Neural cell (in vitro differentiated cells): ENCODE measurements at regions not wholly inside any gene's neighbourhood (a gene's known extent, or its start where the extent isn't known, plus 50 kb on each side); places are given as distances from the start of the nearest gene placed in this dataset.

ENCODE experiments used
- H2AFZ ChIP-seq: fragments of 200-600, 300-800 bp; sonication (generic), shearing (Covaris generic); 2 replicates; pipeline ENCODE4 v1.6.0; 2014; ENCODE audit warnings: low read depth, mild to moderate bottlenecking, antibody characterized with exemption, low read length, moderate library complexity
- H3F3A ChIP-seq: fragments of 200-600 bp; shearing (Covaris generic); 2 replicates; pipeline ENCODE4 v1.6.1; 2016; ENCODE audit warnings: mild to moderate bottlenecking, moderate library complexity, mixed read lengths, antibody characterized with exemption, low read length; ENCODE audit not compliant: insufficient read depth, poor library complexity, severe bottlenecking
- H3K27ac ChIP-seq: fragments of 200-600, 300-800 bp; sonication (generic), shearing (Covaris generic); 2 replicates; pipeline ENCODE4 v1.5.1; 2014; ENCODE audit warnings: mild to moderate bottlenecking, low read length, moderate library complexity
- H3K27me3 ChIP-seq: fragments of 300-800, 200-600 bp; sonication (generic), shearing (Covaris generic); 2 replicates; pipeline ENCODE4 v1.6.0; 2014; ENCODE audit warnings: mild to moderate bottlenecking, low read depth, low read length, moderate library complexity; ENCODE audit not compliant: insufficient read depth
- H3K36me3 ChIP-seq: fragments of 300-800, 200-600 bp; sonication (generic), shearing (Covaris generic); 2 replicates; pipeline ENCODE4 v1.5.1; 2014; ENCODE audit warnings: mild to moderate bottlenecking, antibody characterized with exemption, low read length, moderate library complexity; ENCODE audit not compliant: insufficient read depth
- H3K4me2 ChIP-seq: fragments of 300-800, 200-600 bp; sonication (generic), shearing (Covaris generic); 2 replicates; pipeline ENCODE4 v1.6.0; 2014; ENCODE audit warnings: mild to moderate bottlenecking, low read length
- H3K4me3 ChIP-seq: fragments of 300-800, 200-600 bp; sonication (generic), shearing (Covaris generic); 2 replicates; pipeline ENCODE4 v1.5.1; 2014; ENCODE audit warnings: mild to moderate bottlenecking, low read length, moderate library complexity
- H3K79me2 ChIP-seq: fragments of 200-600 bp; shearing (Covaris generic); replicated peaks from 2 replicates; pipeline ENCODE4 v1.6.0; 2014; ENCODE audit warnings: mild to moderate bottlenecking, low read length, moderate library complexity; ENCODE audit not compliant: insufficient read depth
- H3K9ac ChIP-seq: fragments of 300-800, 200-600 bp; sonication (generic), shearing (Covaris generic); 2 replicates; pipeline ENCODE4 v1.6.1; 2016; ENCODE audit warnings: mild to moderate bottlenecking, low read length, mixed read lengths
- H3K9me2 ChIP-seq: fragments of 200-600 bp; shearing (Covaris generic); 2 replicates; pipeline ENCODE4 v1.6.1; 2016; ENCODE audit warnings: mild to moderate bottlenecking, low read length, mixed read lengths; ENCODE audit not compliant: insufficient read depth
- H3K9me3 ChIP-seq: fragments of 200-600, 300-800 bp; sonication (generic), shearing (Covaris generic); 2 replicates; pipeline ENCODE4 v1.6.1; 2016; ENCODE audit warnings: mild to moderate bottlenecking, mixed run types, low read length, moderate library complexity, mixed read lengths
- H4K20me1 ChIP-seq: fragments of 200-600 bp; shearing (Covaris generic); 2 replicates; pipeline ENCODE4 v1.6.1; 2016; ENCODE audit warnings: mild to moderate bottlenecking, mixed run types; ENCODE audit not compliant: insufficient read depth
- CTCF ChIP-seq: fragments of 450-650 bp; IDR thresholded peaks from 2 replicates; pipeline ENCODE4 v1.5.1; 2014; ENCODE audit warnings: antibody characterized with exemption, mild to moderate bottlenecking, moderate library complexity; ENCODE audit not compliant: poor library complexity, severe bottlenecking
- EP300 ChIP-seq: fragments of 450-650 bp; conservative IDR thresholded peaks from 2 replicates; pipeline ENCODE4 v1.6.1; 2014; ENCODE audit warnings: antibody characterized with exemption, mild to moderate bottlenecking, moderate library complexity; ENCODE audit not compliant: poor library complexity, severe bottlenecking
- EZH2 ChIP-seq: fragments of 200-600, 300-800 bp; shearing (Covaris generic), sonication (generic); IDR thresholded peaks from 2 replicates; pipeline ENCODE4 v1.6.1; 2014; ENCODE audit warnings: antibody characterized with exemption, low read length, borderline replicate concordance, mild to moderate bottlenecking; ENCODE audit not compliant: insufficient read depth, poor library complexity, severe bottlenecking
- MXI1 ChIP-seq: fragments of 450-650 bp; conservative IDR thresholded peaks from 2 replicates; pipeline ENCODE4 v1.6.1; 2014; ENCODE audit warnings: antibody characterized with exemption, mild to moderate bottlenecking; ENCODE audit not compliant: poor library complexity, severe bottlenecking
- POLR2AphosphoS5 ChIP-seq: IDR thresholded peaks from 2 replicates; pipeline ENCODE4 v1.6.1; 2012
- RAD21 ChIP-seq: fragments of 450-650 bp; conservative IDR thresholded peaks from 2 replicates; pipeline ENCODE4 v1.6.1; 2014; ENCODE audit warnings: antibody characterized with exemption, mild to moderate bottlenecking, moderate library complexity
- REST ChIP-seq: IDR thresholded peaks from 2 replicates; pipeline ENCODE4 v1.6.1; 2012; ENCODE audit warnings: borderline replicate concordance
- SMC3 ChIP-seq: fragments of 450-650 bp; conservative IDR thresholded peaks from 2 replicates; pipeline ENCODE4 v1.6.1; 2014; ENCODE audit warnings: antibody characterized with exemption, mild to moderate bottlenecking, moderate library complexity; ENCODE audit not compliant: poor library complexity
- TAF1 ChIP-seq: IDR thresholded peaks from 2 replicates; pipeline ENCODE4 v1.6.1; 2012; ENCODE audit warnings: low read depth

GRCh38 chr10:2754943-2755342 lies 312.4 kb upstream of the PFKP start:
- no peak overlapping the region for H2AFZ ChIP-seq
- no peaks in the 10 kb centered on the region for H3K9me3 ChIP-seq
- no peak for TF ChIP-seq TAF1
- TF ChIP-seq POLR2AphosphoS5, result no peak
- no peaks in the 10 kb centered on the region for H3K9me2 ChIP-seq
- no peaks in the 10 kb centered on the region for H4K20me1 ChIP-seq
- no peak overlapping the region for H3K27ac ChIP-seq
- no peaks in the 10 kb centered on the region for H3F3A ChIP-seq
- no peaks in the 10 kb centered on the region for H3K27me3 ChIP-seq
- no peaks in the 10 kb centered on the region for H3K36me3 ChIP-seq
- no peak overlapping the region for H3K4me2 ChIP-seq
- H3K79me2 ChIP-seq, result no peaks in the 10 kb centered on the region
- H3K4me3 ChIP-seq, result no peak overlapping the region
- no peak overlapping the region for H3K9ac ChIP-seq

GRCh38 chr10:2748287-2748686 lies 319.1 kb upstream of the PFKP start:
- TF ChIP-seq TAF1 (no peak), CTCF (no peak), MXI1 (no peak), RAD21 (no peak), EZH2 (no peak), POLR2AphosphoS5 (no peak), REST (no peak), SMC3 (no peak), EP300 (no peak)
- Histone ChIP-seq H3K9me3 (no peaks in the 10 kb centered on the region), H3K4me2 (no peak overlapping the region)

GRCh38 chr10:2746638-2747037 lies 320.7 kb upstream of the PFKP start:
- H3K79me2 ChIP-seq, result no peaks in the 10 kb centered on the region
- H2AFZ ChIP-seq, result no peak overlapping the region
- H3F3A ChIP-seq, result no peaks in the 10 kb centered on the region
- H3K9ac ChIP-seq, result no peak overlapping the region
- H3K27ac ChIP-seq, result no peak overlapping the region
- H4K20me1 ChIP-seq, result no peaks in the 10 kb centered on the region
- H3K4me2 ChIP-seq, result no peak overlapping the region
- H3K9me2 ChIP-seq, result no peaks in the 10 kb centered on the region
- H3K9me3 ChIP-seq, result no peaks in the 10 kb centered on the region
- no peaks in the 10 kb centered on the region for H3K36me3 ChIP-seq
- no peaks in the 10 kb centered on the region for H3K27me3 ChIP-seq
- TF ChIP-seq MXI1, result no peak
- no peak for TF ChIP-seq CTCF
- TF ChIP-seq REST, result no peak
- TF ChIP-seq POLR2AphosphoS5, result no peak
- no peak for TF ChIP-seq TAF1
- no peak for TF ChIP-seq SMC3
- no peak for TF ChIP-seq RAD21
- TF ChIP-seq EP300, result no peak
- H3K4me3 ChIP-seq, result no peak overlapping the region

More at GRCh38 chr10:2748287-2748686, 319.1 kb upstream of the PFKP start:
- Histone ChIP-seq H3K9ac (no peak overlapping the region), H4K20me1 (no peaks in the 10 kb centered on the region), H3K27me3 (no peaks in the 10 kb centered on the region), H3K79me2 (no peaks in the 10 kb centered on the region), H3K36me3 (no peaks in the 10 kb centered on the region), H3K27ac (no peak overlapping the region), H3K4me3 (no peak overlapping the region), H3F3A (no peaks in the 10 kb centered on the region), H3K9me2 (no peaks in the 10 kb centered on the region), H2AFZ (no peak overlapping the region)
